ENCODE measurements at regions not wholly inside any gene's neighbourhood (a gene's known extent, or its start where the extent isn't known, plus 50 kb on each side); places are given as distances from the start of the nearest gene placed in this dataset.

DNA sequence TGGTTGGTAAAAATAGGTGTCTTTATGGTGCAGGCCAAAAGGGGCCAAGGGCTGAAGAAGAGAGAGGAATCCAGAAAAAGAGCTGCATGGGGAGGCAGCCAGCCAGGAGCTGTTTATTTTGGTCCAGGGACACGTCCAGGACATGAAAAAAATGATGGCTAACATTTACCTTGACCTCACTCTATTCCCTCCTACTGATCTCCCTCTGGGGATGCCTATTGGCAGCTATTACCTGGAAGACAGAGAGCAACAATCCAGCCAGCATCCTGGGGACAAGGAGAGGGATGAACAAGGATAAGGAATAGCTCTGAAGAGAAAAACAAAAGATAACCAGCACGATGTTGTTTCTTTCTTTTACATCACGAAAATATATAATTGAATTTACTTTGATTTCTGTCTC lies 1599.6 kb downstream of the SLITRK5 start:
- no peak for ATAC-seq
- no peak for DNase-seq (ENCODE audit: low spot score)

GRCh38 chr13:89279374-89279773 lies 1608.2 kb downstream of the SLITRK5 start:
- DNase-seq (ENCODE audit: low spot score), result no peak
- ATAC-seq, result no peak

GRCh38 chr13:89281331-89281730 lies 1610.2 kb downstream of the SLITRK5 start:
- DNase-seq (ENCODE audit: low spot score) (no peak), ATAC-seq (no peak)

- no peak for DNase-seq (ENCODE audit: low spot score)
- ATAC-seq, result no peak
Observed at GRCh38 chr13:89282241-89282640, 1611.1 kb downstream of the SLITRK5 start.

- DNase-seq (ENCODE audit: low spot score) (no peak), ATAC-seq (no peak)
Observed at GRCh38 chr13:89287381-89287780, 1616.2 kb downstream of the SLITRK5 start.

DNA sequence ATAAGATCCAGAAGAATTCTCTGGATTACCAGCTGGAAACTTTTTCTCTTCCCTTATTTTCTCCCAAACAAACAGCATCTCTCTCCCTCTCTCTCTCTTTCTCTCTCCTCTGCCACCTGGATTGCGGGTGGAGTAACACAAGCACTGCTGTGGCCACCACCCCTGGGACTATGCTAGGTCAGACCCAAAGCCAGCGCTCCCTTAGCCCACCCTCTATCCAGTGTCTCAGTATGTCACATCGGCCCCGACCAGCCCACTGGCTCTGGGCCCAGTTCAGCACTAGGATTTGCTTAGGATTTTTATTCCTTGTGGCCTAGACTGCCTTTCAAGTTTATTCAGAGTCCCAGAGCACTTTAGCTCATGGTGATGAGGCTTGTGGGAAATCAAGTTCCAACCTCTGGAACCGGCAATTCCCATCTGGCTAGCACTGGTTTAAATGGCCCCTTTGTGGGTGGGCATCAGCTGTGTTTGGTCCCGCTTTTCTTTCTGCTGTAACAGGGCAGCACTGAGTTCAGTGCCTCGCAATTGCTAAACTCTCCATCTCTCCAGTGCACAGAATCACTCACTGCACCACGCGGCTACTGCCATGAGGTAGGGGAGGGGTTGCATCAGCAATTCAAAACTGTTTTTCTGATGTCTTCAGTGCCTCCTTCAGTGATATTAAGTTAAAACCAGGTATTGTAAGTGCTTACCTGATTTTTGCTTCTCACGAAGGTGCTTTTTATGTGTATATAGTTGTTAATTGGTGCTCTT lies 1623.1 kb downstream of the SLITRK5 start:
- ATAC-seq (no peak), DNase-seq (ENCODE audit: low spot score) (no peak)

DNA sequence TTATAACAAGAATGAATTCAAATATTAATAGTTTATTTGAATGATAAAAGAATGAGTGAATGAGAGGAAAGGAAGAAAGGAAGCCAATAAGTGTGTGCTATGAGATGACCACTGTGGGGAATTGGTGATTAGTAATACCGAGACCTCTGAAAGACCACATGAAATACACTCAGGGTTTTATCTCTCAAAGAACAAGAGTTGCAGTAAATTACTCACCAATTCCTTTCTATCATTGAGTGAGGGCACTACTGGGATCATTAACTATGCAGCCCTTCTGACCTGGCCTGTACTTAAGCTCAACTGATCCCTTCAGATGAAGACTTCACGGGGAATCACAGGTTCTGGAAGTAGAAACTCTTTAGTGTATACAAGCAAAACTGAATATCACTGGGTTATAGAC lies 1636.1 kb downstream of the SLITRK5 start:
- DNase-seq (ENCODE audit: low spot score), result no peak
- ATAC-seq, result no peak

DNA sequence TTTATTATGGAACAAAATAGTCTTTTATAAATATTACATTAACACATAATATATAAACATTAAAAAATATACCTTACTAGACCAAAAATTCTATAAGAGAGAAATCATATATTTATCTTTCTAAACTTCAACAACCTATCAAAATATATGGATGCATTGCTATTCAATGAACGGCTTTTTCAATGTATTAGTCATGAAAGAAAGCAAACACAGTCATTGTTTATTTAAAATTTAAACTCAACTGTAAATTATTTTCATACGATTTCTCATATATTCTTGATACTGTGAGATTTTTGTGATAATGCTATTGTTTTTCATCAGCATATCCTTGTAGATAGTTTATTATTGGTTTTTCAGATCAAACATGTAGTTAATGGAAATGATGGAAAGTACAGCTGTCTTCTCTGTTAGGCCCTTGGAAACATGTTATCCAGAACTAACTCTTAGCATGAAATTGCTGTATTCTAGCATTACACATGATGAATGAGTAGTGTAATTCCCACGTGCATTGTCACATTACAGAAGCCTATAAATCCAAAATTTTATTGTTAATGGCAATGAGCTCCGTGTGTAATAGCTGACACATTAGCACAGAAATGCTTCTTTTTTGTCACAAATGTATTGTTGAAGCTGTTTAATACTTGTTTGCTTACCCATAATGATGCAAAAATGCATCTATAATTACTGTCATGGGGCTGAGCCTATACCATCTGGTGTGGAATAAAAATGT lies 1639.9 kb downstream of the SLITRK5 start:
- no peak for ATAC-seq
- DNase-seq (ENCODE audit: low spot score), result no peak

GRCh38 chr13:89315287-89315686 lies 1644.1 kb downstream of the SLITRK5 start:
- ATAC-seq (no peak), DNase-seq (ENCODE audit: low spot score) (no peak)

DNA sequence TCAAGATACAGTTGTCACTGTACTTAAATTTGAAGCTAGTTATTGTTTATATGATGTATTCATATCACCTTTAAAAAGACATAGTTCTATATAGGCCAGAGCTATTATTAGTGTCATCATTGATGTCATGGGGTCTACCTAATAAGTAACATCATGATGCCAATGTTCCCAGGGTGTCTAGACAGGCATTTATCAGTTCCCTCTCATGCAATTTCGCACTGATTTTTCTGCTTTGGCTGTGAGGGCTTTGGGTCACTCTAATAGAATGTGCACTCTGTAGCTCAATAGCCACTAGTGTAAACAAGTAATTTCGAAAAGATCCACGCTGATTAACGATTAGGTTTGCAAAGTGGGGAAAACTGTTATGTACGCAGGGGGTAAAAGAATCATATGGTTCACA lies 1651.3 kb downstream of the SLITRK5 start:
- DNase-seq (ENCODE audit: low spot score) (no peak), ATAC-seq (no peak)

GRCh38 chr13:89324582-89324981 lies 1653.4 kb downstream of the SLITRK5 start:
- ATAC-seq (no peak), DNase-seq (ENCODE audit: low spot score) (no peak)

DNA sequence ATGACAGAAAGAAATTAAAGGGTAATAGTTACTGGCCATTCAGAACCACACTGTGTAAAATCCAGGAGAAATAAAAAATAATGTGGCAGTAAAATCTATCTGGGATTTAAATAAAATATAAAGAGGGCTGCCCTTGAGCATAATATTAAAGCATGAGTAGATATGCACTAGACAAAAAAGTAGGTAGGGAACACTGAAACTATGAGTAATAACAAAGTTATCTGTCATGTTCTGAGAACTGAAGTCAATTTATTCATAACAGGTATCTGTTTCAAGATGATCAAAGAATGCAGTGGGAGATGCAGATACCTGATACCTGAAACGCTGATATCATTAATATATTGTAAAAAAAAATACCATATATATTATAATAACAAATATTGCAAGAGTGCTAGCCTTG lies 1672.0 kb downstream of the SLITRK5 start:
- DNase-seq (ENCODE audit: low spot score) (no peak), ATAC-seq (no peak)

GRCh38 chr13:89352384-89352783 lies 1681.2 kb downstream of the SLITRK5 start:
- DNase-seq (ENCODE audit: low spot score), result no peak
- peak; percentile 19 for ATAC-seq

DNA sequence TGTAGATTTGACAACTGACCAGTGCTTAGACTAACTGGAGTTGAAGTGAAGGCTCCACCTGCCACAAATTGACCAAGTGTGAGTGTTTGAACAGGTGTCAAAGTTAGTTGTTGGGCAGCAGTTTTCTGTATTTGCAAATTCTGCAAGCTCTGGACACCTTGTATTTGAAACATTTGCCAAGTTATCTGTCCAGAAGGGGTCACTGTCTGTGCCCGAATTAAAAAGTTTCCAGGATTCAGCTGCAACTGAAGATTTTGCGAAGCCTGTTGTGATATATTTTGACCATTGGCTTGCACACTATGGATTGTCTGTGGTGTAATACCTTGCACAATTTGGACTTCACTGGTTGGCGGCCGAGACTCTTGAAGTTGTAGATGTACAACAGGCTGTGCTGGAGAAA lies 1690.7 kb downstream of the SLITRK5 start:
- peak; percentile 24 for ATAC-seq
- DNase-seq (ENCODE audit: low spot score), result no peak

DNA sequence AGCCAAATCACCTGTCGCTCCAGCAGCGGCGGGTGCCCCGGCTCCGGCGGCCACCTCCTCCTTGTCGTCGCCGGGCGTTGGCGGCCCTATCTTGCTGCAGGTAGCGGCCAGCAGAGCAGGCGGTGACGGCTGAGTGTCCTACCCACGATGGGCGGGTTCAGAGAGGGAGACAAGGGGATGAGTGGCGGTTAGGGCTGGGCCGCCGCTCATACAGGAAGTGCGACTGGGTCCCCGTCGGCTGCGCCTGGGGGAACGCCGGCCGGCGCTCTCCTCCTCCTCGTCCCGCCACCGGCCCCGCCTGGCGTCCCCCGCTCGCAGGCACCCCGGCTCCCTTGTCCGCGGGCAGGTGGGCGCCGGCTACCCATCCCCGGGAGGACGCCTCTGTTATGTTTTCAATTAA lies 1692.0 kb downstream of the SLITRK5 start:
- ATAC-seq (no peak), DNase-seq (ENCODE audit: low spot score) (no peak)

GRCh38 chr13:89372193-89372592 lies 1701.0 kb downstream of the SLITRK5 start:
- ATAC-seq (no peak), DNase-seq (ENCODE audit: low spot score) (no peak)

DNA sequence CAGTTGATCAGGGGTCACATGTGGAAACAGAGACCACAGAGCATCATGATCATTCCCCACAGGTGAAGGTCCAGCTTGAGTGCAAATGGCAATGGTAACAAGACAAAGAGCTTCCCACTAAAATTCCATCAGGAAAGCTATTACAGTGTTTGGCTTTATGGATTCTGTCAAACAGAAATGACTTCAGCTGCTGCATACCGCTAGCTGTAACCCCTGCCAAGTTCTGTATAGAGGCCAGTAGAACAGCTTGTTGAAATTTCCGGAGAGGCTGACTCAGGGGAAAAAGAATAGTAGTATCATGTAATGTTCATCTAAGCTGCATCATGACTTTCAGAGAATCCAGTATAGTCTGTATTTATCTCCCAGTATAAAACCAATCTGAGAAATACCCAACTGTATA lies 1704.7 kb downstream of the SLITRK5 start:
- ATAC-seq (no peak), DNase-seq (ENCODE audit: low spot score) (no peak)

- DNase-seq (ENCODE audit: low spot score) (no peak), ATAC-seq (no peak)
Observed at GRCh38 chr13:89380101-89380500, 1708.9 kb downstream of the SLITRK5 start.

- DNase-seq (ENCODE audit: low spot score) (no peak), ATAC-seq (no peak)
Observed at GRCh38 chr13:89382981-89383380, 1711.8 kb downstream of the SLITRK5 start.

GRCh38 chr13:89383891-89384290 lies 1712.7 kb downstream of the SLITRK5 start:
- ATAC-seq, result no peak

DNA sequence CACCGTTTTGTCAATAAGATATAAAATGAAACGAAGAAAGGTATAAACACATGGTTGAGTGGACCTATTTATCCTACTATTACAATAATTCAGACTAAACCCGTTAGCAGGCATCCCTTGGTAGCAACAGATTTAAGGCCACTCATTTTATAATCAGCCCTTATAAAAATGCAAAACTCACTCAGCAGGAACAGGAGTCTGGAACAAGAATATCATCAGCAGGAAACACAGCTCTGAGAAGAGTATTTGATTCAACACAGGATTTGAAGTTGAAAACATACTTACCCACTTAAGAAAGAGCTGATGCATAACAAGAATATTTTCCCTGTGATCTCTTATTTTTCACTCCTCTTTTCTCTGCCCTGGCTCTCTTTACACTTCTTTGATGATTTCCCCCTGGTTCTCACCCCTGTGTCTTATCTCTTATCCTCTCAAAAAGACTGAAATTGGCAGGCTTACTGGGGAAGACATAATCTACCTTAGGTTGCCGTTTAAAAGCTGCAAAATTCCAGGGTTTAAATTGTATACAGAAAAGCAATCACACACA lies 1722.7 kb downstream of the SLITRK5 start:
- DNase-seq (ENCODE audit: low spot score) (no peak), ATAC-seq (no peak)

More at GRCh38 chr13:89383891-89384290, 1712.7 kb downstream of the SLITRK5 start:
- DNase-seq (ENCODE audit: low spot score), result no peak

DNA sequence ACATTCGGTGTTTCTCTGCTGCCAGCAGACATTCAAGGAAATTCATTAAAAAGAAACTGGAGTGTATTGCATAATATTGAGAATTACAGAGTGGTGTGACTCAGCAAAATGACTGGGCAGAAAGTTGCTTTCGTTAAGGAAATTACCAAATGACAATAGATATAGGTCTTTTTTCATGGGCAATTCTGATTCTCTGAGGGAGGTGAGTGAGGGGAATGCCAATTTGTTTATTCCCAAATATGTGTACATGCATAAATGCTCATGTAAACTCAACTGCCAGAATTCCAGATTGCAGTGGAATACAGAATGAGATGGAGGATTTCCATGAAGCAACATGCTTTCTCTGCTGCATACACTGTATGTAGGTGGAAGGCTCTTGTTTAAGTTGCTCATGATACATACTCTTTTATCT lies 1730.1 kb downstream of the SLITRK5 start:
- ATAC-seq (peak; percentile 66), DNase-seq (ENCODE audit: low spot score) (no peak)

All from left lobe of liver (tissue), 2 donors.